Tibial artery (tissue), 4 donors: ENCODE measurements at regions not wholly inside any gene's neighbourhood (a gene's known extent, or its start where the extent isn't known, plus 50 kb on each side); places are given as distances from the start of the nearest gene placed in this dataset.

Source experiments
- DNase-seq, 2 donors: peaks; one replicate each; pipeline ENCODE4 v3.0.0-alpha.2; 2019
- H3K27ac ChIP-seq, 2 donors: fragments of 200-600 bp; sonication (generic) in 1 of 2; 1 replicate in 1 of 2; 2 replicates in 1 of 2; pipeline ENCODE4 v1.5.1; 2018 to 2019; ENCODE audit warnings: mild to moderate bottlenecking in 1 of 2
- H3K27me3 ChIP-seq, 2 donors: fragments of 200-600 bp; sonication (generic) in 1 of 2; one replicate each; pipeline versions ENCODE4 v1.5.1 to v1.6.0; 2016 to 2019
- H3K36me3 ChIP-seq, 3 donors: fragments of 200-600 bp; sonication (generic) in 2 of 3; one replicate each; pipeline ENCODE4 v1.5.1; 2016 to 2019; ENCODE audit warnings: mild to moderate bottlenecking in 2 of 3
- H3K4me1 ChIP-seq, 4 donors: fragments of 200-600 bp; sonication (generic) in 2 of 4; 1 replicate in 3 of 4; 2 replicates in 1 of 4; pipeline ENCODE4 v1.5.1; 2016 to 2019
- H3K4me3 ChIP-seq, 2 donors: fragments of 200-600 bp; sonication (generic) in 1 of 2; 1 replicate in 1 of 2; 2 replicates in 1 of 2; pipeline ENCODE4 v1.5.1; 2018 to 2019; ENCODE audit warnings: mild to moderate bottlenecking in 2 of 2
- H3K9me3 ChIP-seq, 3 donors: fragments of 200-600 bp; sonication (generic) in 1 of 3; one replicate each; pipeline ENCODE4 v1.5.1; 2016 to 2019
- CTCF ChIP-seq, 2 experiments: fragments of 200-600 bp in 1 of 2; fragments of 450-650 bp in 1 of 2; IDR thresholded peaks; one replicate each; pipeline ENCODE4 v1.5.1; 2017 to 2019; ENCODE audit warnings: antibody characterized with exemption in 2 of 2, mild to moderate bottlenecking in 1 of 2, moderate library complexity in 1 of 2
- intact Hi-C: fragments of 100-400 bp; cut with DNase I; formaldehyde crosslinking; loops from one replicate; pipeline ENCODE4 v1.15.0; 2023; ENCODE audit warnings: low total_unique reads

- no peaks in the 10 kb centered on the region for H3K9me3 ChIP-seq
- H3K36me3 ChIP-seq: no peaks in the 10 kb centered on the region
- H3K27ac ChIP-seq: no peak overlapping the region
- H3K4me3 ChIP-seq: no peak overlapping the region
- peaks cover 0 to 8% (median 0%) of the 10 kb centered on the region in 4 donors for H3K4me1 ChIP-seq
- no peak for DNase-seq
- H3K27me3 ChIP-seq: peaks cover 0 to 13% of the 10 kb centered on the region in 2 donors
- no peak for TF ChIP-seq CTCF (IDR thresholded peaks at IDR 0.05)
- intact Hi-C loops: no loop called here
These were observed 167.9 kb upstream of the ZC3H12A start for GRCh38 chr1:37306461-37306860.

DNA sequence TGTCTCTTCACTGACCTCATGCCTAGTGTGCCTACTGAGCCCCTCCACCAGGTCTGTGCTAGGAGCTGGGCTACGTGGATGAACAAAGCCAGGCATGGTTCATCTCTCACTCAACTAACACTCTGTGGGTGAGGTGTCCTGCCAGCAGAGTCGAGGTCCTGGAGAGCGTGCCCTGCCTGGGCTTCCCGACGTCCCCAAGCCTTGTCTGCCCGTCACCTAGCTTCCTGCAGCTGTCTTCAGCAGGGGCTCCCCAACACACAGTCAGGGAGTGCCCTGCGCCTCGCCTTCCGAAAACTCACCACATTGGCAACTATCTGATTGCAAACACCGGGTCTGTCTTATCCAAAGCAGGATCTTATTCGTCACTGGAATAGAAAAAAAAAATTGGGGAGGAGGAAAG lies 167.5 kb upstream of the ZC3H12A start:
- no peaks in the 10 kb centered on the region for H3K9me3 ChIP-seq
- TF ChIP-seq CTCF (IDR thresholded peaks at IDR 0.05): no peak
- no peak for DNase-seq
- H3K36me3 ChIP-seq: no peaks in the 10 kb centered on the region
- intact Hi-C loops: no loop called here
- H3K27me3 ChIP-seq: peaks cover 0 to 17% of the 10 kb centered on the region in 2 donors
- H3K4me3 ChIP-seq: no peak overlapping the region
- H3K4me1 ChIP-seq: peaks cover 0 to 8% (median 0%) of the 10 kb centered on the region in 4 donors
- no peak overlapping the region for H3K27ac ChIP-seq

DNA sequence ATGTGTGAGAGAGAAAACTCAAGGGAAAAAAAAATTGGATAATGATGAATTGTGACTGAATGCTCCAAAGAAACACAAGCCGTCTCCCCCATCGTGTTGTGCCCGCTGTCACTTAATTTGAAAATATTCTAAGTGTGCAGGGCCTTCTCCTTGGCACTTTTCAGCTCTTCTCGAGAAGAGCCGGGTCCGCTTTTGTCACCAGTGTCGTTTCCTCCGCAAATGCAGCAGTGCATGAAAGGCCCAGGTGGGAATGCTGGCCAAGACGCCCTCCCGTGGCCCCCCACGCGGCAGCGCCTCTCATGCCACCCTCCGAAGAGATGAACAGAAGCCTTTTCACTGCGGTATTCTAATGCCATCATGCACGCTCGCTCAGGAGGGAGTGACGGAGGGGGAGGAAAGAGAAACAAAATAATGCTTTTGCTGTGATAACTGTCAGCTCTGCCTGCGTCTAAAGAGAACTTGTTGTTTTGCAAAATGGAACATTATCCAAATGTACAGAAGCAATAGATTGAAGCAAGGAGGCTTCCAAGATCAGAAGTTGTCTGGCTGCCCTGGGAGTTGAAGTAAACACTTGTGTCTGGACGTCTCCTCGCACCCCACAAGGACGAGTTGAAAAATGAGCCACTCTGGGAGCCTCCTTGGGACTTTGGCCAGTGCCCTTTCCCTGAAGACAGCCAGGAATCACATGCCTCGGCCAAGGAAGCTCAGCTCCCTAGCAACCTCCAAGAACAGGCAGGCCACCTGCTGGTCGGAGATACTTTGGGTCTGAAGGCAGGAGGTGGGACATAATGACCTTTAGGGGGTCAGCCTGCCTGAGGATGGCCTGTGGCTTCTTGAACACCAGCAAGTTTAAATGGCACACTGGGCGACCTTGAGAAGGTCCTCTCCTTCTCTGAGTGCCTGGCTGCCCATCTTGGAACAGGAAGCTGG lies 166.1 kb upstream of the ZC3H12A start:
- Histone ChIP-seq H3K4me1 (peaks cover 0 to 8% (median 0%) of the 10 kb centered on the region in 4 donors), H3K4me3 (no peak overlapping the region), H3K27ac (no peak overlapping the region), H3K27me3 (peaks cover 0 to 23% of the 10 kb centered on the region in 2 donors), H3K9me3 (no peaks in the 10 kb centered on the region), H3K36me3 (no peaks in the 10 kb centered on the region)
- no peak for DNase-seq
- intact Hi-C loops: no loop called here
- TF ChIP-seq CTCF (IDR thresholded peaks at IDR 0.05): no peak

- H3K9me3 ChIP-seq: no peaks in the 10 kb centered on the region
- intact Hi-C loops: no loop called here
- no peak overlapping the region for H3K27ac ChIP-seq
- H3K27me3 ChIP-seq: peaks cover 0 to 33% of the 10 kb centered on the region in 2 donors
- no peak for TF ChIP-seq CTCF (IDR thresholded peaks at IDR 0.05)
- H3K36me3 ChIP-seq: no peaks in the 10 kb centered on the region
- H3K4me1 ChIP-seq: peaks cover 0 to 8% (median 0%) of the 10 kb centered on the region in 4 donors
- no peak overlapping the region for H3K4me3 ChIP-seq
- DNase-seq: no peak
These were observed 164.8 kb upstream of the ZC3H12A start for GRCh38 chr1:37309574-37309973.

DNA sequence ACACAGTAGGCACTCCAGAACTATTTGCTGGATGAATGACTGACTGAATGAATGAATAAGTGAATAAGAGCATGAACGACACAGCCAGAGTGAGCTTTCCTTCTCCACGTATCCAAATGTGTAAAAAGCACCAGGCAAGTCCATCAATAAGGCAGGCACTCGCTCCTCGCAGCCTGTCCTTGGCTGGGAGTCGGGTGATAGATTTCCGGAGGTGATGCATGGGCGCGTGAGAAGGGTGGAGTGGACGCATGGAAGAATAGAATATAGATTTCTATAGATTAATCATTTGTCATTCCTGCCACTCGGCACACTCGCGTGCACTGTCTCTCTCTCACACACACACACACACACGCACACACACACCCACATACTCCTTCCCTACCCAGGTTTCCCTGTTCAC lies 164.3 kb upstream of the ZC3H12A start:
- Histone ChIP-seq H3K27me3 (peaks cover 0 to 37% of the 10 kb centered on the region in 2 donors), H3K27ac (no peak overlapping the region), H3K4me3 (no peak overlapping the region), H3K9me3 (no peaks in the 10 kb centered on the region), H3K4me1 (peaks cover 0 to 8% (median 0%) of the 10 kb centered on the region in 4 donors), H3K36me3 (no peaks in the 10 kb centered on the region)
- intact Hi-C loops: no loop called here
- TF ChIP-seq CTCF (IDR thresholded peaks at IDR 0.05): no peak
- DNase-seq: no peak
